Occipital lobe (tissue), 1 donor: ENCODE measurements at regions not wholly inside any gene's neighbourhood (a gene's known extent, or its start where the extent isn't known, plus 50 kb on each side); places are given as distances from the start of the nearest gene placed in this dataset.
"Not testable (repeated sequence)": the region's sequence is repeated elsewhere in the genome, so short reads cannot be mapped to it uniquely, and the experiment has no call there.

Source experiments
- DNase-seq: peaks from one replicate; lab custom pipeline; 2025; lab: John Stamatoyannopoulos, UW

DNA sequence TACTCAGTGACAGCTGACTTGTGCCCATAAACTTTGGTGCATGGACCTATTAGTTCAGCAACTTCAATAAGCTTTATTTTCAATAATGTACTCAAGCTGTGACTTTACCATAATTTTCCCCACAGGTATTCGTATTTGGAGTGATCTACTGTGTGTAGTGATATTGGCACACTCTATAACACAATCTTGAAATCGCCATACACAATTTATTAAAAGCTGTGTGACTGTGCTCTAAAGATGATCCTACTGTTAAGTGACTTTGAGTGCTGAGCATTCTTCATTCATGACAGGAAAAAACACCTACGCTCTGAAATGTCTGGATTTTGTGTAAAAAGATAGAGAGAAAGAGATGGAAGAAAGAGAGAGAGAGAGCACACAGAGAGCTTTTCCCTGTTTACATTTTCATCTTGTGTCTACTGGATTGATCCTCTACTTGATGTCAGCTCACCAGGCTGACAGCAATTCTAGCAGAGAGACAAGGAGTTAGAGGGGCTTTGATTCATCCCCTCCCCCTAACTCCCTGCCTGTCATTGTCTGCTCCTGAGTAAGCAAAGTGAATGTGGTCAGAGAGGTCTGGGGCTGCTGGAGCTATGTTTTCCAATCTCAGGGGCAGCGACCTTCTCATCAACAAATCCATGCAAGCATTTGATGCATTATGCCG is 538.7 kb upstream of the POU3F2 start:
- DNase-seq: no peak

- peak; percentile 32 for DNase-seq
Measured at GRCh38 chr6:98308564-98308963, 525.8 kb upstream of the POU3F2 start.

- DNase-seq: no peak
Measured at GRCh38 chr6:98310443-98310842, 523.9 kb upstream of the POU3F2 start.

DNA sequence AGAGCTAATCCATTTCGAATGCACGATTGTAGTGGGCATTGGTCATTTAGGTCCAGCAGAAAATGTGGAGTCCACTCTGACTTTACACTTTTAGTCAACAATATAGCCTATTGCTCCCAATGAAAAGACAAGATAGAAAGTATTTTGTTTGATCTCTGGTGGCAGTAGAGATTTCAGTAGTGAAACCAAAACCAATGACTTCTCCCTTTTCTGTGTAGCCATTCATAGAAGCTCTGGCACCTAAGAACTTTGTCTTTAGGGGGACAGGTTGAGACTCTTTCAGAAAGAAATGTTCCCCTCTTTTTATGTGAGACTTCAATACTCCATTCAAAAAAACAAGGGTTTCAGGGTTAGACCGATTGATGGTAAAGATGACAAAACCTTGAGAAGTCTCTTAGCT is 510.8 kb upstream of the POU3F2 start:
- no peak for DNase-seq

DNA sequence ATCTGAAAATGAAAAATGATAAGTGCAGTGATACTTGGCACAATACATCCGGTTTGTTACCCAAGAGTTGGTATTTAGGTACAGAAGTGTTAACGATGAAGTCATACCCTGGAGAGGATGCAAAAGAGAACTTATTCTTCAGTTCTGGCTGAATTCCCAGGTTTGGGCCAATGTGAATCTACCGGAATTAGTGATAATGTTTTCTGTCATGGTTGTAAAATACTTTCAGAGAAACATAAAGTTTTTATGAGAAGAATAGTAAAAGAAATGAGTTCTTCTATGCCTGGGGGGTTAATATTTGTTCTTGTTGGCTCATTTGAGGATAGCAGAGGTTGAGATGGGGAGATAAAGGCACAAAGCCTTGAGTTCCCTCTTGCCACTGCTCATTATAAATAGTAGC is 509.9 kb upstream of the POU3F2 start:
- no peak for DNase-seq

GRCh38 chr6:98325366-98325765 is 509.0 kb upstream of the POU3F2 start:
- DNase-seq: no peak

GRCh38 chr6:98333273-98333672 is 501.1 kb upstream of the POU3F2 start:
- no peak for DNase-seq

DNA sequence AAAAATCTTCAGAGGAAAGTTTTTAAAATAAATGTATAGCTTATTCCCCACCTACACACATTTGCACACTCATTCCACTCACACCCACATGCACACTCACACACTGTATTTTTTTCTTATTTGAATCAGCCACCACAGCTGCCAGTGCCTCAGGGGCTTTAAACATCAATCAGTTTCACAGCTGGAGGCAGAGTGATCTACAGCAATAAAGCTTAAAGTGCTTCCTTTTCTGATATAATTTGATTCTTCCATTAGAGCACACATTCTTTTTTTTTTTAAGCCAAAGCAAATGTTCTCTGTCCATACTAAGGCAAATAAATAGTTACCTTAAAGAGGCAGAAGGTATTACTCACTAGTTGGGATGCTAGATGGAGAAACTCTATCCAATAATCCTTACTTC is 498.8 kb upstream of the POU3F2 start:
- no peak for DNase-seq

DNA sequence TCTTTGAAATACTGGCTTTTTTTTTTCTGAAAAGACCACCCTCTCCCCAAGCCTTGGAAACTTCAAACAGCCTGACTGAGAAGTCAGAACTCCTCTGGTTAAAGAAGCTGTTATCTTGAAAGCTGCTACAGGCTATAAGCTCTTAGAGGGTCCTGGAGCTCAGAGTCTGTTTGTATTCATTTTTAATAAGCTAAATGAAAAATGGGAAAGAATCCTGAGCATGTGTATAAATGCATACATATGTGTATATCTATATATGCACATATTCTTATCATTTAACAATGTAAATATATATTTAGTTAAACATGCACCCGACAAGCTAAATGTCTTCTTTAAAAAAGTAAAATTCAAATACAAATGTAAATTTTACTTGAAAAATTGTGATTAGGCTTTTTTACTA is 494.9 kb upstream of the POU3F2 start:
- DNase-seq: no peak

GRCh38 chr6:98343004-98343403 is 491.4 kb upstream of the POU3F2 start:
- no peak for DNase-seq

- DNase-seq: no peak
Measured at GRCh38 chr6:98343797-98344196, 490.6 kb upstream of the POU3F2 start.

- no peak for DNase-seq
Measured at GRCh38 chr6:98352348-98352747, 482.0 kb upstream of the POU3F2 start.

DNA sequence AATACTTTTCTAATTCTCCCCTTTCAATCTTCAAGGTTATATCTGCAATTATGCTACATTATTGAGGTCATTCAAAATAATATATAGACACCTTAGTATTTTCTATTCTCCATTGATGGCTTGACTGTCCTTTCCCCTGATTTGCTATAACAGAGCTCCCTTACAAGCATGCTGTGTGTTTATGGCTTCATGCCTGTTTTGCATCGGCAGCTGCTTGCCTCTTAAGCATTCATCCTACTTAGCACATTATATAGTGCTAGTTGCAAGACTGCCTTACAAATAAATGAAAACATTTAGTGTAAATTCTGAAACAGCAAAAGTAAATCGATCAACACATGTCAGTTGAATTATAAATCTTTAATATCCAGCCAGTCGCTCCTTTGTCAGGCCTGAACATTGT is 476.2 kb upstream of the POU3F2 start:
- no peak for DNase-seq

- DNase-seq: no peak
Measured at GRCh38 chr6:98366371-98366770, 468.0 kb upstream of the POU3F2 start.

DNA sequence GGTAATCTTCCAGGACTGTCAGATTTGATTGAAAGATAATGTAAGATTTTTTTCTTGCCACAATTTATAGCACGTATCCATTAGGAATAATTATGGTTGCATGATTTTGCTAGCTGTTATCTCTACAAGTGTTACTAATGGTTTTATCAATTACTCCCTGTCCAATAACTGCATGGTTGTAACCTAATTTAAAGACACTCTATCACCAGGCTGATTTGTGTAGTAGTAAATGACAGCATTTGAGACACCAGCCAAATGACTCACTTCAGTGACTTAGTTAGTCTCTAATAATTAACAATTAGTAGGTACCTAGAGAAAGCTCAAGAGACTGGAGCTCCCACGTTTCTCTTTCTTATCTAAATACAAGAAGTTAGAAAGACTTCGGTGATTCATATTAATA is 453.8 kb upstream of the POU3F2 start:
- DNase-seq: no peak

DNA sequence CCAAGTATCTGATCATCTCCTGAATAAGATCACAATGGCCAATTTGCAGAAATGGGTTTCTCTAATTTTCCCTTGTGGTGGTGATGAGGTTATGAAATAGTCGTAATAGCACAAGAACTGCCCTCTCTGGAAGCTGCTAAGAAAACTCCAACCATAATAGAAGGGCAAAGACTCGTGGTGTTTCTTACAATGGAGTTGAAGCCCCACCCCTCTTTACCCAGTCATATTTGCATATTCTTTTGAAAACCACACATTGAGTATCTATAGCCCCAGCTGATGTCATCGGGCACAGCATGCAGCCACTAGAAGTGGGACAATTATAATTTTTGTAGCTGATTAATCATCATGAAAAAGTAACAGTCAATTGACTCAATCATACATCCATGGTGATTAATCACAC is 452.1 kb upstream of the POU3F2 start:
- no peak for DNase-seq

- DNase-seq: no peak
Measured at GRCh38 chr6:98384334-98384733, 450.0 kb upstream of the POU3F2 start.

- DNase-seq: no peak
Measured at GRCh38 chr6:98384801-98385200, 449.6 kb upstream of the POU3F2 start.

DNA sequence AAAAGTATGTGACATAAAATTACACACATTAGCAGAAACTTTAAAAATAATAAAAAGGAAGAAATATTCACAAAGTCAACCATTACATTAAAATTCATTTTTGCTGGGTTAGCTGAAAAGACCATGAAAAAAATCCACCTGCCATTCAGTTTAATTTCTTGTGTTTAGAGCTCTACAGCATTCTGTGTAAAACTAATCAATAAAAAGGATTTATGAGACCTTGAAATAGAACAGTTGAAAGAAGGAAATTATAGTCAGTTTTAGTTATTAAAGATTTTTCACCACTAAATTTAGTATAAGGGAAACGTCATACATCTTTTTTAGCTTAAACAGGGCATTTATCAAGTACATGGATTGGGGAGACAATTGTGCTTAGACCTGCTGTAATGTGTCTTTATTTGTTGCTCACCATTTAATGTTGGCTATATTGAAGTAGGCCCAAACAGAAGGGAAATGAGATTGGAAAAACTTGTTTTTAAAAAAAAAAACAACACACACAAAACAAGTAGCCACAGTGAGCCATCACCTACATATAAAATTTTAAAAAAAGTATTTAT is 438.7 kb upstream of the POU3F2 start:
- DNase-seq: no peak

DNA sequence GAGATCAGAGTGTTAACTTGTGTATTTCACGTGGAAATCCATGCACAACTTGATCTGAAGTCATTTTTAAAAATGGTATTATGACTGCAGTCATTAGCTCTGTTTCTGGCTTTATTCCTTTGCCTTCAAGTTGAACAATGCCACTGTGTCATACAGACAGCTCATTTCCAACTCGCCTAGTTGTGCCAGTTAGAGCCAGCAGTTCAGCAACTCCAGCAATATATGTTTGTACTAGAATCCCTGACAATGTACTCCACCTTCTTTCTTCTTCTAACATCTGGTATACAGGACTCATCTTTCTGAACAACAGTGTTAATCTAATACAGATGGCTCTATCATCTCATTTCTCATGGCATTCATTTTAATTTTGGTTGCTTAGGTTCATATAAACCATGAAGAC is 418.3 kb upstream of the POU3F2 start:
- DNase-seq: peak; percentile 0

GRCh38 chr6:98416497-98417158 is 417.7 kb upstream of the POU3F2 start:
- not testable (repeated sequence) for DNase-seq

DNA sequence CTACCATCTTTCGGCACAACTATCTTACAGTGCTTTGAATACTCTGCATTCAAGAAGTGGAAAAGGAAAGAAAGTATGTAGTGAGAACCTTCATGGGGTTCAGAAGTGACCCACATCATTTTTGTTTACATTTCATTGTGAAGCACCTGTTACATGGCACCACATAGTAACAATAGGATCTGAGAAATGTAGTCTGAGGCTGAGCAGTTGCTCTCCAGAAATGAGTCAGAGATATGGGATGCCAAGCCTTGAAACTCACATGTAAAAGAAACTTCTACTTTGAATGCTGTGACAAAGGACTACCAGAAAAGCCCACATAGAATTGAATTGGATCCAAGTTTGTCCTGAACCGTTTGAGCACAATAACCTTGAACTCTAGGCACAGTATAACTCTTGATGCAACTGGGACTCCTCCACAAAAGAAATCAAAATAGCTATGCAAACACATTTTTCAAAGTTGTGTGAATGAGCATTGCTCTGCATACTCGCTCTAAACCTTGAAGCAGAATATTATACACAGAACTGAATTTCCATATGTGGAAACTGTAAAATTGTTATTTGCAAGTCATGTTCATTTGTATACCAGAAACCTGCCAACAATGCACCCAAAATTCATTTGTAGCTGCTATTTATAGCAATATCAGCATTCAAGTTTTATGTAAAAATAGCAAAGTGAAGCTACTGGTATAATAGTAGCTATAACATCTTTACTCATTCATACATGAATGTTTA is 400.9 kb upstream of the POU3F2 start:
- DNase-seq: no peak

DNA sequence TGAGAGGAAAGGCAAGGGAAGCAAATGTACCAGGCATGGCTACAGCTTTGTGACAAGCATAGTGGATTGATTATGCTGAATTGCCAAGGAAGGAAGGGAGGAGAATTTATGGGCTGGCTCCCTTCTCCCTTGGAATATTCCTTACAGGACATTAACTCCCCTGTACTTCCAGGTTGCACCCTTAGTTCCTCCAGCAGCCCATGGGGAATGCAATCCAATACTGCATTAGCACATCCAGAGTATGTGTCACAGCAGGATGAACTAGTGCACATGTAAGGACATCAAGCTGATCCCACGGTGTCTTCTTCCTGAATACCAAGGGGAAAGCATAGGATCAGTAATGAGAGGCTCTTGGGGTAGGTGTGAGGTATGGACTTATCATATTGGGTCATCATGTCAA is 390.7 kb upstream of the POU3F2 start:
- no peak for DNase-seq
